H1 (cell line): ENCODE measurements at regions not wholly inside any gene's neighbourhood (a gene's known extent, or its start where the extent isn't known, plus 50 kb on each side); places are given as distances from the start of the nearest gene placed in this dataset.
A peak's percentile ranks its signal among the peaks of the same experiment; 100 is the strongest.

Source experiments
- CTCF ChIA-PET: fragments of 300-600 bp; sonication (Branson Sonifier 250); formaldehyde crosslinking; loops from one replicate; lab custom pipeline; 2021; ENCODE audit not compliant: partially characterized antibody; lab: Charles Lee
- POLR2A ChIA-PET: fragments of 300-600 bp; sonication (Branson Sonifier 250); formaldehyde crosslinking; loops from one replicate; lab custom pipeline; 2021; ENCODE audit warnings: inconsistent platforms; ENCODE audit not compliant: partially characterized antibody; lab: Charles Lee
- DNase-seq, 2 experiments: peaks; one replicate each; pipeline versions ENCODE4 v3.0.0 to v3.0.0-alpha.2; 2010 to 2022; ENCODE audit warnings: low spot score in 2 of 2, low read depth in 1 of 2, mixed read lengths in 1 of 2
- FAIRE-seq: peaks from 2 replicates; lab custom pipeline; 2011; peaks lifted over from hg19 to GRCh38; lab: Jason Lieb, UNC
- H2AFZ ChIP-seq: 2 replicates; pipeline ENCODE4 v1.8.1; 2012; ENCODE audit warnings: low read length, inconsistent platforms
- H2AK5ac ChIP-seq: 2 replicates; pipeline ENCODE4 v1.6.1; 2013; ENCODE audit warnings: low read depth, low read length
- H2BK120ac ChIP-seq: replicated peaks from 2 replicates; pipeline ENCODE3; 2013; ENCODE audit warnings: low read depth, low read length, inconsistent platforms
- H2BK12ac ChIP-seq: 2 replicates; pipeline ENCODE4 v1.6.1; 2013; ENCODE audit warnings: low read depth, low read length
- H2BK15ac ChIP-seq: 2 replicates; pipeline ENCODE4 v1.6.1; 2013; ENCODE audit warnings: low read length
- H2BK20ac ChIP-seq: 2 replicates; pipeline ENCODE4 v1.6.1; 2013; ENCODE audit warnings: low read length
- H2BK5ac ChIP-seq: 2 replicates; pipeline ENCODE4 v1.6.1; 2013; ENCODE audit warnings: low read depth, low read length
- H3K14ac ChIP-seq: 2 replicates; pipeline ENCODE4 v1.6.1; 2013; ENCODE audit warnings: inconsistent platforms; ENCODE audit not compliant: insufficient read length
- H3K18ac ChIP-seq: 2 replicates; pipeline ENCODE4 v1.6.1; 2013; ENCODE audit warnings: low read length; ENCODE audit errors: extremely low read depth
- H3K23ac ChIP-seq: 2 replicates; pipeline ENCODE4 v1.6.1; 2013; ENCODE audit warnings: inconsistent platforms; ENCODE audit not compliant: insufficient read length
- H3K23me2 ChIP-seq: 2 replicates; pipeline ENCODE4 v1.6.1; 2013; ENCODE audit warnings: low read depth, low read length
- H3K27ac ChIP-seq: 2 replicates; pipeline ENCODE4 v1.6.1; 2011; ENCODE audit warnings: low read depth, low read length, inconsistent platforms
- H3K27me3 ChIP-seq, 4 experiments: replicated peaks in 1 of 4; 1 replicate in 1 of 4; 2 replicates in 3 of 4; pipeline versions ENCODE4 v1.6.1 to v1.8.1; 2011 to 2013; ENCODE audit warnings: low read length in 3 of 4, mild to moderate bottlenecking in 3 of 4, inconsistent platforms in 2 of 4, mixed read lengths in 2 of 4, moderate library complexity in 1 of 4; ENCODE audit not compliant: control insufficient read depth in 3 of 4, insufficient read depth in 3 of 4; ENCODE audit errors: extremely low read depth in 1 of 4
- H3K36me3 ChIP-seq, 4 experiments: 2 replicates each; pipeline versions ENCODE4 v1.6.1 to v1.8.1; 2011 to 2013; ENCODE audit warnings: mild to moderate bottlenecking in 4 of 4, low read length in 3 of 4, moderate library complexity in 2 of 4, control low read depth in 1 of 4, inconsistent platforms in 1 of 4; ENCODE audit not compliant: insufficient read depth in 4 of 4, control insufficient read depth in 2 of 4
- H3K4ac ChIP-seq: replicated peaks from 2 replicates; pipeline ENCODE3; 2013; ENCODE audit warnings: low read length, low read depth, mixed read lengths, inconsistent platforms; ENCODE audit not compliant: insufficient read length
- H3K4me1 ChIP-seq, 4 experiments: replicated peaks in 1 of 4; 1 replicate in 1 of 4; 2 replicates in 3 of 4; pipeline versions ENCODE4 v1.6.1 to v1.8.1; 2011 to 2013; ENCODE audit warnings: low read length in 3 of 4, inconsistent platforms in 2 of 4, mixed read lengths in 1 of 4; ENCODE audit not compliant: insufficient read depth in 4 of 4, control insufficient read depth in 3 of 4
- H3K4me2 ChIP-seq, 2 experiments: 2 replicates each; pipeline versions ENCODE4 v1.6.1 to v1.8.1; 2011 to 2013; ENCODE audit warnings: low read depth in 2 of 2, low read length in 2 of 2, control low read depth in 1 of 2, inconsistent platforms in 1 of 2, mild to moderate bottlenecking in 1 of 2; ENCODE audit not compliant: insufficient read depth in 1 of 2
- H3K4me3 ChIP-seq, 4 experiments: fragments of 200-600, 300-600 bp in 1 of 4; sonication (generic), shearing (Covaris generic), sonication (Bioruptor Twin) in 1 of 4; 2 replicates each; pipeline versions ENCODE4 v1.5.1 to v1.8.1; 2011 to 2016; ENCODE audit warnings: low read length in 4 of 4, low read depth in 3 of 4, control low read depth in 2 of 4, inconsistent platforms in 2 of 4, mild to moderate bottlenecking in 2 of 4, mixed read lengths in 1 of 4, moderate library complexity in 1 of 4; ENCODE audit not compliant: insufficient read depth in 2 of 4; ENCODE audit errors: extremely low read depth in 1 of 4
- H3K56ac ChIP-seq: replicated peaks from 2 replicates; pipeline ENCODE3; 2013; ENCODE audit warnings: low read depth, mild to moderate bottlenecking, mixed read lengths, low read length, inconsistent platforms; ENCODE audit not compliant: insufficient read length
- H3K79me1 ChIP-seq: 2 replicates; pipeline ENCODE4 v1.6.1; 2013; ENCODE audit warnings: low read depth, low read length, control low read depth
- H3K79me2 ChIP-seq, 2 experiments: 2 replicates each; pipeline versions ENCODE4 v1.6.1 to v1.8.1; 2012 to 2013; ENCODE audit warnings: low read length in 2 of 2, mild to moderate bottlenecking in 2 of 2, inconsistent platforms in 1 of 2; ENCODE audit not compliant: insufficient read depth in 2 of 2, control insufficient read depth in 1 of 2
- H3K9ac ChIP-seq, 4 experiments: replicated peaks in 1 of 4; 1 replicate in 1 of 4; 2 replicates in 3 of 4; pipeline versions ENCODE4 v1.6.1 to v1.8.1; 2011 to 2013; ENCODE audit warnings: low read depth in 3 of 4, low read length in 3 of 4, control low read depth in 2 of 4, mild to moderate bottlenecking in 2 of 4, moderate library complexity in 2 of 4, inconsistent platforms in 1 of 4; ENCODE audit errors: extremely low read depth in 1 of 4
- H3K9me3 ChIP-seq, 2 experiments: 2 replicates each; pipeline versions ENCODE4 v1.6.1 to v1.8.1; 2012 to 2013; ENCODE audit warnings: mild to moderate bottlenecking in 2 of 2, moderate library complexity in 2 of 2, control low read depth in 1 of 2, inconsistent platforms in 1 of 2, low read depth in 1 of 2, low read length in 1 of 2, mixed read lengths in 1 of 2; ENCODE audit not compliant: insufficient read depth in 2 of 2
- H4K20me1 ChIP-seq, 2 experiments: replicated peaks in 1 of 2; 2 replicates each; pipeline versions ENCODE3 to v1.8.1; 2011 to 2013; ENCODE audit warnings: inconsistent platforms in 2 of 2, low read length in 2 of 2, mild to moderate bottlenecking in 1 of 2; ENCODE audit not compliant: insufficient read depth in 2 of 2, control insufficient read depth in 1 of 2
- H4K5ac ChIP-seq: 2 replicates; pipeline ENCODE4 v1.6.1; 2013; ENCODE audit warnings: low read length, low read depth, mixed read lengths, inconsistent platforms; ENCODE audit not compliant: insufficient read length
- H4K8ac ChIP-seq: 2 replicates; pipeline ENCODE4 v1.8.0; 2013; ENCODE audit warnings: mild to moderate bottlenecking, moderate library complexity, low read length, inconsistent platforms; ENCODE audit not compliant: insufficient read depth; ENCODE audit errors: extremely low read depth
- H4K91ac ChIP-seq: replicated peaks from 2 replicates; pipeline ENCODE3; 2013; ENCODE audit warnings: low read length, mixed read lengths, inconsistent platforms; ENCODE audit not compliant: insufficient read length
- EGR1 ChIP-seq: IDR thresholded peaks from 2 replicates; pipeline ENCODE4 v1.6.1; 2011; ENCODE audit warnings: low read depth, low read length, borderline replicate concordance
- EZH2 ChIP-seq: fragments of 200-600 bp; sonication (generic); IDR thresholded peaks from 2 replicates; pipeline ENCODE4 v1.7.1; 2012; ENCODE audit warnings: low read depth, mild to moderate bottlenecking, moderate library complexity, low read length, inconsistent platforms; ENCODE audit not compliant: severe bottlenecking
- TAF1 ChIP-seq: IDR thresholded peaks from 2 replicates; pipeline ENCODE4 v1.6.1; 2011; ENCODE audit warnings: mild to moderate bottlenecking, low read depth, low read length
- WGBS, 2 experiments: shearing (Covaris generic) in 1 of 2; methylation state at CpG; one replicate each; pipeline versions ENCODE4 v1.1.6 to v1.1.7; 2013 to 2015; ENCODE audit warnings: low lambda C conversion rate in 2 of 2, mixed read lengths in 2 of 2, inconsistent platforms in 1 of 2, low coverage in 1 of 2, missing lambda C conversion rate in 1 of 2; ENCODE audit not compliant: insufficient replicate concordance in 2 of 2, insufficient coverage in 1 of 2, insufficient read length in 1 of 2; ENCODE audit errors: extremely low coverage in 1 of 2, missing lambda C conversion rate in 1 of 2; 5-methylcytosine and 5-hydroxymethylcytosine counted together

DNA sequence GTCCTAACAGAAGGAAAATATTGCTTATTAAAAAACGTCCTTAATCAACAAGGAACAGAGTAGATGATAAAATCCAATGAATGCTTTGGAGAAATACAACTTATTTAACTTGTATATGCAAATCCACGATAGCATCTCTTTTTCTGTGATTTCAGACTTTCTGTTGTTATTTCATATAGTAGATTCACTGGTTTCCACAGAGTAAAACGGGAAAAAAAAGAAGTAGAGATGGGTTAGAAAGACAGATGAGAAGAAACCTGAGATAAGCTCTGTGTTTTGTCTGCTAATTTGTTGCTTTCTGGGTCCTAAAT, 447.7 kb downstream of the RERGL start:
- Histone ChIP-seq H3K4me2 (no peak overlapping the region), H4K8ac (no peak overlapping the region), H3K4ac (no peak overlapping the region), H2AFZ (peak overlapping the region; percentile 87), H2AK5ac (no peak overlapping the region), H2BK15ac (no peak overlapping the region), H3K27me3 (no peaks in the 10 kb centered on the region), H3K14ac (no peak overlapping the region), H3K56ac (no peak overlapping the region), H2BK120ac (no peak overlapping the region), H2BK12ac (no peak overlapping the region), H2BK20ac (no peak overlapping the region), H3K27ac (no peak overlapping the region), H4K91ac (no peak overlapping the region), H4K5ac (no peak overlapping the region), H2BK5ac (no peak overlapping the region), H3K23ac (no peak overlapping the region), H3K9ac (no peak overlapping the region), H3K23me2 (no peaks in the 10 kb centered on the region), H3K4me3 (no peak overlapping the region), H4K20me1 (no peaks in the 10 kb centered on the region), H3K79me1 (no peaks in the 10 kb centered on the region), H3K79me2 (no peaks in the 10 kb centered on the region), H3K9me3 (no peaks in the 10 kb centered on the region), H3K18ac (no peak overlapping the region), H3K4me1 (no peaks in the 10 kb centered on the region), H3K36me3 (no peaks in the 10 kb centered on the region)
- TF ChIP-seq EGR1 (no peak), TAF1 (no peak), EZH2 (no peak)
- no peak for DNase-seq
- ChIA-PET POLR2A (no interaction called here), CTCF (interaction anchor here (0.7 to 3.1 kb wide), 15 partner anchors 9 to 700 kb away, joined by 3 to 16 read pairs (median 5); no protein-coding TSS in a partner anchor)
- FAIRE-seq = no peak
- WGBS, 2 experiments = 36% methylated on average over 3 of the region's 3 CpGs; no CpG with 5 or more reads in 1 of the 2 experiments
